ENCODE measurements at regions not wholly inside any gene's neighbourhood (a gene's known extent, or its start where the extent isn't known, plus 50 kb on each side); places are given as distances from the start of the nearest gene placed in this dataset.

DNA sequence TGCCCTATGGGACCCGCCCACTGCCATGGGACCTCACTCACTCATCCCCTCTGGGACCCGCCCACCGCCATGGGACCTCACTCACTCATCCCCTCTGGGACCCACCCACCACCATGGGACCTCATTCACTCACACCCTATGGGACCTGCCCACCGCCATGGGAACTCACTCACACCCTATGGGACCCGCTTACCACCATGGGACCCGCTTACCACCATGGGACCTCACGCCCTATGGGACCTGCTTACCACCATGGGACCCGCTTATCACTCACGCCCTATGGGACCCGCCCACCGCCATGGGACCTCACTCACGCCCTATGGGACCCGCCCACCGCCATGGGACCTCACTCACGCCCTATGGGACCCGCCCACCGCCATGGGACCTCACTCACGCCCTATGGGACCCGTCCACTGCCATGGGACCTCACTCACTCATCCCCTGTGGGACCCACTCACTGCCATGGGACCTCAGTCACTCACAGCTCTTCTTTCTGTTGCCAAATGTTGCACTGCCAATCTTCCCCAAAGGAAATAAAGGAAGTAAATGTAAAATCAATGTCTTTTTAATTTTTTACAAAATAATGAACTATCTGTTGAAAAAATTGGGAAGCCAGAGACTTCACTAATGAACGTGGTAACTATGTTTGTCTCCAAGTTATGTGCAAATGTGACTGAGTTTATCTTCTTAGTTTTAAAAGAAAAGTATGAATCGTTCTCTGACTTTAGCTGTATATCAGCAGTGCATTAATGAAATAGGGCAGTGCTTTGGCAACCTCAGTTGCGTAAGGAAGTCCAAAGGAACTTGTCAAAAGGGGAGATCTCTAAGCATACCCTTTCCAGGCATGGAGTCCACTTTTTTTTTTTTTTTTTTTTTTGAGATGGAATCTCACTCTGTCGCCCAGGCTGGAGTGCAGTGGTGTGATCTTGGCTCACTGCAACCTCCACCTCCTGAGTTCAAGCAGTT is 101.5 kb upstream of the MGAT5 start (continued):
- TF ChIP-seq KDM4A (IDR thresholded peaks at IDR 0.05; ENCODE audit: low read depth, low read length, severe bottlenecking) (no peak), BACH1 (IDR thresholded peaks at IDR 0.05; ENCODE audit: low read length) (no peak), YY1 (IDR thresholded peaks at IDR 0.05; ENCODE audit: low read depth, low read length) (no peak), CEBPB (IDR thresholded peaks at IDR 0.05; ENCODE audit: low read depth, low read length) (no peak), JUND (IDR thresholded peaks at IDR 0.05; ENCODE audit: low read length) (no peak)
- TF ChIP-seq, protein P1, sequence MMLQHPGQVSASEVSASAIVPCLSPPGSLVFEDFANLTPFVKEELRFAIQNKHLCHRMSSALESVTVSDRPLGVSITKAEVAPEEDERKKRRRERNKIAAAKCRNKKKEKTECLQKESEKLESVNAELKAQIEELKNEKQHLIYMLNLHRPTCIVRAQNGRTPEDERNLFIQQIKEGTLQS (IDR thresholded peaks at IDR 0.05; ENCODE audit: insufficient read depth, low read depth, low read length), result no peak

All from H1 (cell line).